Sigmoid colon (tissue), 4 donors: ENCODE measurements at regions not wholly inside any gene's neighbourhood (a gene's known extent, or its start where the extent isn't known, plus 50 kb on each side); places are given as distances from the start of the nearest gene placed in this dataset.

ENCODE experiments used
- EP300 ChIP-seq, 4 donors: sonication (generic); formaldehyde crosslinking; IDR thresholded peaks; one replicate each; pipeline ENCODE4 v1.6.1; 2017; ENCODE audit warnings: antibody characterized with exemption in 4 of 4
- POLR2A ChIP-seq, 2 donors: fragments of 450-650 bp; IDR thresholded peaks; one replicate each; pipeline ENCODE4 v1.6.1; 2016; ENCODE audit warnings: antibody characterized with exemption in 2 of 2, mild to moderate bottlenecking in 2 of 2, moderate library complexity in 2 of 2
- POLR2AphosphoS5 ChIP-seq, 4 donors: sonication (generic); formaldehyde crosslinking; IDR thresholded peaks; one replicate each; pipeline ENCODE4 v1.6.1; 2017; ENCODE audit warnings: antibody characterized with exemption in 4 of 4
- TF ChIP-seq, protein P1 (sequence below), 4 experiments: fragments of 450-650 bp in 3 of 4; fragments of 200-600 bp in 1 of 4; IDR thresholded peaks; one replicate each; pipeline ENCODE4 v1.5.1; 2016 to 2019; ENCODE audit warnings: antibody characterized with exemption in 4 of 4, mild to moderate bottlenecking in 3 of 4, moderate library complexity in 2 of 4

DNA sequence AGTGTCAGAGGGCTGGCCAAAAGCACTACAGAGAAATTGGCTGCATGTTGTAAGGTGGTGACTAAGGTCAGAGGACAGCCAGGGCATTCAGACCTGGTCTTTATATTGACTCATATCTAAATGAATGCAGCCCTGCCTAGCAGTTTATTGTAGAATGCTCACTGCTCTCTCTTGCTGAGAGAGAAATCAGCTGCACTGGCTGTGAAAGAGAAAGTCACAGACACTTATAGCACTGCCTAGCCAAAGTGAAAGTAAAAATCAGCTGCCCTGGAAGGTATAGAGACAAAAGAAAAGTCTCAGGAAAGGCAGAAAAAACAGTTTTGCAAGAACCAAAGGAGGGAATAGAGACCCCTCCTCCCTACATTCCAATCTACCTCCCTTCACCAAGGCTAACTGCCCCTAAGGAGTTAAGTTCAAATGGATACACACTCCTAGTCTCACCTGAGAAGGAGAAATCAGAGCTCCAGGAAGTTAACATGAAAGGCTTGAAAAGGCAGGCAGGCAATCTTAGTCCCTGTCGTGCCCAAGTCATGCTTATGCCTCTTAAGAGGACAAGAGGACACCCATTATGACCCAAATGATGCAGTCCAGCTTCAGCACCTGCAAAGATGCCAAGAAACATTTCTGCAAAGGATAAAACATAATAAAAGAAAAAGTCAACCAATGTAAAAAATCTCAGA lies 235.1 kb downstream of the RPS4Y2 start:
- TF ChIP-seq, protein P1, sequence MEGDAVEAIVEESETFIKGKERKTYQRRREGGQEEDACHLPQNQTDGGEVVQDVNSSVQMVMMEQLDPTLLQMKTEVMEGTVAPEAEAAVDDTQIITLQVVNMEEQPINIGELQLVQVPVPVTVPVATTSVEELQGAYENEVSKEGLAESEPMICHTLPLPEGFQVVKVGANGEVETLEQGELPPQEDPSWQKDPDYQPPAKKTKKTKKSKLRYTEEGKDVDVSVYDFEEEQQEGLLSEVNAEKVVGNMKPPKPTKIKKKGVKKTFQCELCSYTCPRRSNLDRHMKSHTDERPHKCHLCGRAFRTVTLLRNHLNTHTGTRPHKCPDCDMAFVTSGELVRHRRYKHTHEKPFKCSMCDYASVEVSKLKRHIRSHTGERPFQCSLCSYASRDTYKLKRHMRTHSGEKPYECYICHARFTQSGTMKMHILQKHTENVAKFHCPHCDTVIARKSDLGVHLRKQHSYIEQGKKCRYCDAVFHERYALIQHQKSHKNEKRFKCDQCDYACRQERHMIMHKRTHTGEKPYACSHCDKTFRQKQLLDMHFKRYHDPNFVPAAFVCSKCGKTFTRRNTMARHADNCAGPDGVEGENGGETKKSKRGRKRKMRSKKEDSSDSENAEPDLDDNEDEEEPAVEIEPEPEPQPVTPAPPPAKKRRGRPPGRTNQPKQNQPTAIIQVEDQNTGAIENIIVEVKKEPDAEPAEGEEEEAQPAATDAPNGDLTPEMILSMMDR (IDR thresholded peaks at IDR 0.05), result no peak
- no peak for TF ChIP-seq POLR2A (IDR thresholded peaks at IDR 0.05)
- TF ChIP-seq EP300 (IDR thresholded peaks at IDR 0.05), result no peak
- no peak for TF ChIP-seq POLR2AphosphoS5 (IDR thresholded peaks at IDR 0.05)
